ENCODE measurements at regions not wholly inside any gene's neighbourhood (a gene's known extent, or its start where the extent isn't known, plus 50 kb on each side); places are given as distances from the start of the nearest gene placed in this dataset.

DNA sequence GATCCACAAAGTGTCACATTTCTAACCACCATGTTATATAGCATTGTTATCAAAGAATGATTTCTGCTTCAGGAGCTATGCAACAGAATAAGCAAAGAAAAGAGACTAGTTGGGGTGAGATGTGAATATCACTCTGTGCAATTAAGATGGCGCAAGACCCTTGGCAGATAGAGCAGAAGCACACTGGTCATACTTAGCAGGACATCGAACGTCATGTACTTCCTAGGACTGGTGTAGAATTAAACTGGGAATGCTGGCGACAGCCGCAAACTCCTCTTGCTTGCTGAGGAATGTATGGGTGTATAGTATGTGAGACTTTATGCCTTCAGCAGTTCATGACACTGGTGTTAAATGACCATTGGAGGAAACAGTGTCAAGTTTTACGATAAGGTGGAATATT is 207.0 kb downstream of the LRRC70 start:
- no peak for TF ChIP-seq POLR2A (IDR thresholded peaks at IDR 0.05)
- TF ChIP-seq CTCF (IDR thresholded peaks at IDR 0.05) = no peak
